HL-60 (cell line): ENCODE measurements at regions not wholly inside any gene's neighbourhood (a gene's known extent, or its start where the extent isn't known, plus 50 kb on each side); places are given as distances from the start of the nearest gene placed in this dataset.

Experiments used
- POLR2AphosphoS5 ChIP-seq: IDR thresholded peaks from 2 replicates; pipeline ENCODE4 v1.6.1; 2012; ENCODE audit warnings: low read depth
- TF ChIP-seq, protein P1 (sequence below): IDR thresholded peaks from one replicate; pipeline ENCODE4 v1.5.1; 2011; ENCODE audit warnings: low read length, control low read depth, inconsistent platforms; ENCODE audit not compliant: insufficient read depth
- TF ChIP-seq, protein P2 (sequence below): IDR thresholded peaks from 2 replicates; pipeline ENCODE4 v1.6.1; 2012; ENCODE audit warnings: low read depth; ENCODE audit not compliant: insufficient replicate concordance

DNA sequence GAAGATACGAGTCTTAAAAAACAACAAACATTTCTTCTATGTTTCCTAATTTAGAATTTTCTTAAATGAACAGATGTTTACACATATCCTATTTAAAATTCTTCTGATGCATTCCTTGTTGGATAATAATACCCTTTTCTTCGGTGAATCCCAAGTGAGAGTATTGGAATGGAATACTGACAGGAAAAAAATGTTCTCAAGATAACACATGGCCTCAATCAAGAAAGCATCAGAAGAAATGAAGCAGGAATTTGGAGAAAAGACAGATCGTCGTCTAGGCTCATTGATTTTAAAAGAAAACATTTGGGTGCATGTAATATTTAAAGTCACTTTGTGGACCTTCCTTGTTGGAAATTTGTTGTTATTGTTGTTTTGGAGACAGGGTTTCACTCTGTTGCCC lies 196.9 kb upstream of the ANK2 start:
- TF ChIP-seq, protein P1, sequence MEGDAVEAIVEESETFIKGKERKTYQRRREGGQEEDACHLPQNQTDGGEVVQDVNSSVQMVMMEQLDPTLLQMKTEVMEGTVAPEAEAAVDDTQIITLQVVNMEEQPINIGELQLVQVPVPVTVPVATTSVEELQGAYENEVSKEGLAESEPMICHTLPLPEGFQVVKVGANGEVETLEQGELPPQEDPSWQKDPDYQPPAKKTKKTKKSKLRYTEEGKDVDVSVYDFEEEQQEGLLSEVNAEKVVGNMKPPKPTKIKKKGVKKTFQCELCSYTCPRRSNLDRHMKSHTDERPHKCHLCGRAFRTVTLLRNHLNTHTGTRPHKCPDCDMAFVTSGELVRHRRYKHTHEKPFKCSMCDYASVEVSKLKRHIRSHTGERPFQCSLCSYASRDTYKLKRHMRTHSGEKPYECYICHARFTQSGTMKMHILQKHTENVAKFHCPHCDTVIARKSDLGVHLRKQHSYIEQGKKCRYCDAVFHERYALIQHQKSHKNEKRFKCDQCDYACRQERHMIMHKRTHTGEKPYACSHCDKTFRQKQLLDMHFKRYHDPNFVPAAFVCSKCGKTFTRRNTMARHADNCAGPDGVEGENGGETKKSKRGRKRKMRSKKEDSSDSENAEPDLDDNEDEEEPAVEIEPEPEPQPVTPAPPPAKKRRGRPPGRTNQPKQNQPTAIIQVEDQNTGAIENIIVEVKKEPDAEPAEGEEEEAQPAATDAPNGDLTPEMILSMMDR: no peak
- TF ChIP-seq, protein P2, sequence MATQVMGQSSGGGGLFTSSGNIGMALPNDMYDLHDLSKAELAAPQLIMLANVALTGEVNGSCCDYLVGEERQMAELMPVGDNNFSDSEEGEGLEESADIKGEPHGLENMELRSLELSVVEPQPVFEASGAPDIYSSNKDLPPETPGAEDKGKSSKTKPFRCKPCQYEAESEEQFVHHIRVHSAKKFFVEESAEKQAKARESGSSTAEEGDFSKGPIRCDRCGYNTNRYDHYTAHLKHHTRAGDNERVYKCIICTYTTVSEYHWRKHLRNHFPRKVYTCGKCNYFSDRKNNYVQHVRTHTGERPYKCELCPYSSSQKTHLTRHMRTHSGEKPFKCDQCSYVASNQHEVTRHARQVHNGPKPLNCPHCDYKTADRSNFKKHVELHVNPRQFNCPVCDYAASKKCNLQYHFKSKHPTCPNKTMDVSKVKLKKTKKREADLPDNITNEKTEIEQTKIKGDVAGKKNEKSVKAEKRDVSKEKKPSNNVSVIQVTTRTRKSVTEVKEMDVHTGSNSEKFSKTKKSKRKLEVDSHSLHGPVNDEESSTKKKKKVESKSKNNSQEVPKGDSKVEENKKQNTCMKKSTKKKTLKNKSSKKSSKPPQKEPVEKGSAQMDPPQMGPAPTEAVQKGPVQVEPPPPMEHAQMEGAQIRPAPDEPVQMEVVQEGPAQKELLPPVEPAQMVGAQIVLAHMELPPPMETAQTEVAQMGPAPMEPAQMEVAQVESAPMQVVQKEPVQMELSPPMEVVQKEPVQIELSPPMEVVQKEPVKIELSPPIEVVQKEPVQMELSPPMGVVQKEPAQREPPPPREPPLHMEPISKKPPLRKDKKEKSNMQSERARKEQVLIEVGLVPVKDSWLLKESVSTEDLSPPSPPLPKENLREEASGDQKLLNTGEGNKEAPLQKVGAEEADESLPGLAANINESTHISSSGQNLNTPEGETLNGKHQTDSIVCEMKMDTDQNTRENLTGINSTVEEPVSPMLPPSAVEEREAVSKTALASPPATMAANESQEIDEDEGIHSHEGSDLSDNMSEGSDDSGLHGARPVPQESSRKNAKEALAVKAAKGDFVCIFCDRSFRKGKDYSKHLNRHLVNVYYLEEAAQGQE: no peak
- TF ChIP-seq POLR2AphosphoS5: no peak
